ENCODE measurements at regions not wholly inside any gene's neighbourhood (a gene's known extent, or its start where the extent isn't known, plus 50 kb on each side); places are given as distances from the start of the nearest gene placed in this dataset.

DNA sequence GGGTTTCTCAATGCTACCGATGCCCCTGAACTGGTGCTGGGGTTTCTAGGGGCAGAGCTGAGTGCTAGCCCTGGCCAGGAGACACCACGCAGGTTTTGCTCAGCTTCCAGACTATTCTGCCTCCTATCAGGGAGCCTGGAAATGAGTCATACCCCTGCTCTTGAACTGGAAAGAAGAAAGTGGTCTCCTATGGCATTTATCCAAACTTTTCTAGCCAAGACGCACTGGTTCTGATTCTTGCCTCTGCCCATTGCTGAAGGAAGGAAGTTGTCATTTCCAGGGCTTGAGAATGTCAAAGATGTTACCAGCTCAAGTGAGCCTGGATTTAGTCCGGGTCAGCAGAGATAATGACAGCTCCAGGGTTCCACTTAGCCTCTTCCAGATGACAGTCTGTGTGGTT lies 561.9 kb downstream of the CDK5RAP2 start:
- TF ChIP-seq, protein P1, sequence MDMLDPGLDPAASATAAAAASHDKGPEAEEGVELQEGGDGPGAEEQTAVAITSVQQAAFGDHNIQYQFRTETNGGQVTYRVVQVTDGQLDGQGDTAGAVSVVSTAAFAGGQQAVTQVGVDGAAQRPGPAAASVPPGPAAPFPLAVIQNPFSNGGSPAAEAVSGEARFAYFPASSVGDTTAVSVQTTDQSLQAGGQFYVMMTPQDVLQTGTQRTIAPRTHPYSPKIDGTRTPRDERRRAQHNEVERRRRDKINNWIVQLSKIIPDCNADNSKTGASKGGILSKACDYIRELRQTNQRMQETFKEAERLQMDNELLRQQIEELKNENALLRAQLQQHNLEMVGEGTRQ (CRISPR knock-in tag; IDR thresholded peaks at IDR 0.05): no peak
- TF ChIP-seq, protein P2, sequence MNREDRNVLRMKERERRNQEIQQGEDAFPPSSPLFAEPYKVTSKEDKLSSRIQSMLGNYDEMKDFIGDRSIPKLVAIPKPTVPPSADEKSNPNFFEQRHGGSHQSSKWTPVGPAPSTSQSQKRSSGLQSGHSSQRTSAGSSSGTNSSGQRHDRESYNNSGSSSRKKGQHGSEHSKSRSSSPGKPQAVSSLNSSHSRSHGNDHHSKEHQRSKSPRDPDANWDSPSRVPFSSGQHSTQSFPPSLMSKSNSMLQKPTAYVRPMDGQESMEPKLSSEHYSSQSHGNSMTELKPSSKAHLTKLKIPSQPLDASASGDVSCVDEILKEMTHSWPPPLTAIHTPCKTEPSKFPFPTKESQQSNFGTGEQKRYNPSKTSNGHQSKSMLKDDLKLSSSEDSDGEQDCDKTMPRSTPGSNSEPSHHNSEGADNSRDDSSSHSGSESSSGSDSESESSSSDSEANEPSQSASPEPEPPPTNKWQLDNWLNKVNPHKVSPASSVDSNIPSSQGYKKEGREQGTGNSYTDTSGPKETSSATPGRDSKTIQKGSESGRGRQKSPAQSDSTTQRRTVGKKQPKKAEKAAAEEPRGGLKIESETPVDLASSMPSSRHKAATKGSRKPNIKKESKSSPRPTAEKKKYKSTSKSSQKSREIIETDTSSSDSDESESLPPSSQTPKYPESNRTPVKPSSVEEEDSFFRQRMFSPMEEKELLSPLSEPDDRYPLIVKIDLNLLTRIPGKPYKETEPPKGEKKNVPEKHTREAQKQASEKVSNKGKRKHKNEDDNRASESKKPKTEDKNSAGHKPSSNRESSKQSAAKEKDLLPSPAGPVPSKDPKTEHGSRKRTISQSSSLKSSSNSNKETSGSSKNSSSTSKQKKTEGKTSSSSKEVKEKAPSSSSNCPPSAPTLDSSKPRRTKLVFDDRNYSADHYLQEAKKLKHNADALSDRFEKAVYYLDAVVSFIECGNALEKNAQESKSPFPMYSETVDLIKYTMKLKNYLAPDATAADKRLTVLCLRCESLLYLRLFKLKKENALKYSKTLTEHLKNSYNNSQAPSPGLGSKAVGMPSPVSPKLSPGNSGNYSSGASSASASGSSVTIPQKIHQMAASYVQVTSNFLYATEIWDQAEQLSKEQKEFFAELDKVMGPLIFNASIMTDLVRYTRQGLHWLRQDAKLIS (CRISPR knock-in tag; IDR thresholded peaks at IDR 0.05; ENCODE audit: borderline replicate concordance): no peak
- TF ChIP-seq ZNF317 (CRISPR knock-in tag; IDR thresholded peaks at IDR 0.05; ENCODE audit: borderline replicate concordance, low read depth): no peak
- TF ChIP-seq CTCF (IDR thresholded peaks at IDR 0.05): no peak
- TF ChIP-seq, protein P3, sequence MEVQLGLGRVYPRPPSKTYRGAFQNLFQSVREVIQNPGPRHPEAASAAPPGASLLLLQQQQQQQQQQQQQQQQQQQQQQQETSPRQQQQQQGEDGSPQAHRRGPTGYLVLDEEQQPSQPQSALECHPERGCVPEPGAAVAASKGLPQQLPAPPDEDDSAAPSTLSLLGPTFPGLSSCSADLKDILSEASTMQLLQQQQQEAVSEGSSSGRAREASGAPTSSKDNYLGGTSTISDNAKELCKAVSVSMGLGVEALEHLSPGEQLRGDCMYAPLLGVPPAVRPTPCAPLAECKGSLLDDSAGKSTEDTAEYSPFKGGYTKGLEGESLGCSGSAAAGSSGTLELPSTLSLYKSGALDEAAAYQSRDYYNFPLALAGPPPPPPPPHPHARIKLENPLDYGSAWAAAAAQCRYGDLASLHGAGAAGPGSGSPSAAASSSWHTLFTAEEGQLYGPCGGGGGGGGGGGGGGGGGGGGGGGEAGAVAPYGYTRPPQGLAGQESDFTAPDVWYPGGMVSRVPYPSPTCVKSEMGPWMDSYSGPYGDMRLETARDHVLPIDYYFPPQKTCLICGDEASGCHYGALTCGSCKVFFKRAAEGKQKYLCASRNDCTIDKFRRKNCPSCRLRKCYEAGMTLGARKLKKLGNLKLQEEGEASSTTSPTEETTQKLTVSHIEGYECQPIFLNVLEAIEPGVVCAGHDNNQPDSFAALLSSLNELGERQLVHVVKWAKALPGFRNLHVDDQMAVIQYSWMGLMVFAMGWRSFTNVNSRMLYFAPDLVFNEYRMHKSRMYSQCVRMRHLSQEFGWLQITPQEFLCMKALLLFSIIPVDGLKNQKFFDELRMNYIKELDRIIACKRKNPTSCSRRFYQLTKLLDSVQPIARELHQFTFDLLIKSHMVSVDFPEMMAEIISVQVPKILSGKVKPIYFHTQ (CRISPR knock-in tag; IDR thresholded peaks at IDR 0.05): no peak
- TF ChIP-seq, protein P4, sequence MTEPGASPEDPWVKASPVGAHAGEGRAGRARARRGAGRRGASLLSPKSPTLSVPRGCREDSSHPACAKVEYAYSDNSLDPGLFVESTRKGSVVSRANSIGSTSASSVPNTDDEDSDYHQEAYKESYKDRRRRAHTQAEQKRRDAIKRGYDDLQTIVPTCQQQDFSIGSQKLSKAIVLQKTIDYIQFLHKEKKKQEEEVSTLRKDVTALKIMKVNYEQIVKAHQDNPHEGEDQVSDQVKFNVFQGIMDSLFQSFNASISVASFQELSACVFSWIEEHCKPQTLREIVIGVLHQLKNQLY (CRISPR knock-in tag; IDR thresholded peaks at IDR 0.05): no peak
- TF ChIP-seq TEAD4 (CRISPR knock-in tag; IDR thresholded peaks at IDR 0.05): no peak
- TF ChIP-seq, protein P5, sequence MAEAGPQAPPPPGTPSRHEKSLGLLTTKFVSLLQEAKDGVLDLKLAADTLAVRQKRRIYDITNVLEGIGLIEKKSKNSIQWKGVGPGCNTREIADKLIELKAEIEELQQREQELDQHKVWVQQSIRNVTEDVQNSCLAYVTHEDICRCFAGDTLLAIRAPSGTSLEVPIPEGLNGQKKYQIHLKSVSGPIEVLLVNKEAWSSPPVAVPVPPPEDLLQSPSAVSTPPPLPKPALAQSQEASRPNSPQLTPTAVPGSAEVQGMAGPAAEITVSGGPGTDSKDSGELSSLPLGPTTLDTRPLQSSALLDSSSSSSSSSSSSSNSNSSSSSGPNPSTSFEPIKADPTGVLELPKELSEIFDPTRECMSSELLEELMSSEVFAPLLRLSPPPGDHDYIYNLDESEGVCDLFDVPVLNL (CRISPR knock-in tag; IDR thresholded peaks at IDR 0.05; ENCODE audit: borderline replicate concordance, low read depth): no peak
- no peak for TF ChIP-seq MAX (CRISPR knock-in tag; IDR thresholded peaks at IDR 0.05)
